Skin of body (tissue), 1 donor: ENCODE measurements at regions not wholly inside any gene's neighbourhood (a gene's known extent, or its start where the extent isn't known, plus 50 kb on each side); places are given as distances from the start of the nearest gene placed in this dataset.

Experiments used
- DNase-seq: peaks from one replicate; lab custom pipeline; 2025; lab: John Stamatoyannopoulos, UW

- DNase-seq, result peak; percentile 51
These were observed 111.8 kb upstream of the ZNF438 start for GRCh38 chr10:31143331-31143935.

- no peak for DNase-seq
These were observed 114.3 kb upstream of the ZNF438 start for GRCh38 chr10:31145986-31146385.

GRCh38 chr10:31146491-31147209, 115.0 kb upstream of the ZNF438 start:
- peak; percentile 88 for DNase-seq

- DNase-seq, result no peak
These were observed 115.5 kb upstream of the ZNF438 start for GRCh38 chr10:31147210-31147608.

GRCh38 chr10:31148951-31149350, 117.3 kb upstream of the ZNF438 start:
- DNase-seq, result no peak

- DNase-seq, result no peak
These were observed 118.3 kb upstream of the ZNF438 start for GRCh38 chr10:31149835-31150512.

GRCh38 chr10:31151301-31151700, 119.6 kb upstream of the ZNF438 start:
- no peak for DNase-seq

GRCh38 chr10:31152421-31153135, 120.9 kb upstream of the ZNF438 start:
- no peak for DNase-seq

- no peak for DNase-seq
These were observed 121.5 kb upstream of the ZNF438 start for GRCh38 chr10:31153161-31153560.

GRCh38 chr10:31153692-31154091, 122.0 kb upstream of the ZNF438 start:
- DNase-seq, result no peak

- DNase-seq, result no peak
These were observed 123.3 kb upstream of the ZNF438 start for GRCh38 chr10:31154996-31155395.

GRCh38 chr10:31157123-31158010, 125.7 kb upstream of the ZNF438 start:
- DNase-seq, result peak; percentile 69

GRCh38 chr10:31158011-31158658, 126.5 kb upstream of the ZNF438 start:
- DNase-seq, result peak; percentile 49

- no peak for DNase-seq
These were observed 134.9 kb upstream of the ZNF438 start for GRCh38 chr10:31166606-31167005.

GRCh38 chr10:31170636-31171035, 139.0 kb upstream of the ZNF438 start:
- no peak for DNase-seq

GRCh38 chr10:31171402-31172083, 139.9 kb upstream of the ZNF438 start:
- peak; percentile 78 for DNase-seq

- DNase-seq, result no peak
These were observed 141.3 kb upstream of the ZNF438 start for GRCh38 chr10:31172925-31173324.

GRCh38 chr10:31173752-31174151, 142.1 kb upstream of the ZNF438 start:
- no peak for DNase-seq

GRCh38 chr10:31179091-31179680, 139.8 kb upstream of the ZEB1 start:
- DNase-seq, result peak; percentile 2
